Right renal pelvis (tissue), 4 donors: ENCODE measurements at regions not wholly inside any gene's neighbourhood (a gene's known extent, or its start where the extent isn't known, plus 50 kb on each side); places are given as distances from the start of the nearest gene placed in this dataset.
"Not testable (repeated sequence)": the region's sequence is repeated elsewhere in the genome, so short reads cannot be mapped to it uniquely, and the experiment has no call there.

ENCODE experiments used
- DNase-seq, 4 donors: peaks; one replicate each; pipeline ENCODE4 v3.0.0-alpha.2; 2013; ENCODE audit warnings: low read depth in 4 of 4, low spot score in 3 of 4, missing footprints in 1 of 4

- DNase-seq = no peak
These were observed 169.5 kb upstream of the HAPLN1 start for GRCh38 chr5:83889971-83890745.

- DNase-seq = no peak
These were observed 157.5 kb upstream of the HAPLN1 start for GRCh38 chr5:83877911-83878706.

GRCh38 chr5:83871533-83872395, 151.1 kb upstream of the HAPLN1 start:
- DNase-seq = no peak

GRCh38 chr5:83866181-83866580, 145.5 kb upstream of the HAPLN1 start:
- no peak for DNase-seq

- DNase-seq = no peak
These were observed 144.9 kb upstream of the HAPLN1 start for GRCh38 chr5:83865579-83865978.

- DNase-seq = no peak
These were observed 144.0 kb upstream of the HAPLN1 start for GRCh38 chr5:83864652-83865051.

- no peak for DNase-seq
These were observed 136.7 kb upstream of the HAPLN1 start for GRCh38 chr5:83857341-83857740.

GRCh38 chr5:83856881-83857280, 136.2 kb upstream of the HAPLN1 start:
- peak in 1 of 4 donors; percentile 4 for DNase-seq

- DNase-seq = not testable (repeated sequence)
These were observed 129.8 kb upstream of the HAPLN1 start for GRCh38 chr5:83850412-83850811.

GRCh38 chr5:83848941-83849340, 128.3 kb upstream of the HAPLN1 start:
- DNase-seq = no peak

GRCh38 chr5:83846624-83847350, 126.1 kb upstream of the HAPLN1 start:
- no peak for DNase-seq

GRCh38 chr5:83844449-83845068, 123.9 kb upstream of the HAPLN1 start:
- DNase-seq = no peak

- no peak for DNase-seq
These were observed 119.1 kb upstream of the HAPLN1 start for GRCh38 chr5:83839788-83840187.

- no peak for DNase-seq
These were observed 118.6 kb upstream of the HAPLN1 start for GRCh38 chr5:83839256-83839655.

- no peak for DNase-seq
These were observed 116.7 kb upstream of the HAPLN1 start for GRCh38 chr5:83837265-83837907.

- no peak for DNase-seq
These were observed 113.7 kb upstream of the HAPLN1 start for GRCh38 chr5:83834306-83834705.

- DNase-seq = no peak
These were observed 111.2 kb upstream of the HAPLN1 start for GRCh38 chr5:83831834-83832233.

- DNase-seq = no peak
These were observed 106.5 kb upstream of the HAPLN1 start for GRCh38 chr5:83827111-83827557.

GRCh38 chr5:83817591-83817990, 96.9 kb upstream of the HAPLN1 start:
- DNase-seq = no peak
